Fibroblast of lung (primary cell): ENCODE measurements at regions not wholly inside any gene's neighbourhood (a gene's known extent, or its start where the extent isn't known, plus 50 kb on each side); places are given as distances from the start of the nearest gene placed in this dataset.

Experiments used
- DNase-seq, 2 donors: peaks; one replicate each; pipeline versions ENCODE4 v3.0.0 to v3.0.0-alpha.2; 2010; ENCODE audit warnings: low read depth in 2 of 2
- H2AFZ ChIP-seq: 2 replicates; pipeline ENCODE4 v1.5.1; 2012; ENCODE audit warnings: low read length, control low read depth, inconsistent platforms
- H3K27ac ChIP-seq: 2 replicates; pipeline ENCODE4 v1.5.1; 2011; ENCODE audit warnings: low read length, control low read depth; ENCODE audit not compliant: insufficient read depth
- H3K27me3 ChIP-seq: 2 replicates; pipeline ENCODE4 v1.5.1; 2011; ENCODE audit warnings: mild to moderate bottlenecking, low read length; ENCODE audit not compliant: control insufficient read depth, insufficient read depth
- H3K36me3 ChIP-seq: 2 replicates; pipeline ENCODE4 v1.5.1; 2011; ENCODE audit warnings: low read length; ENCODE audit not compliant: control insufficient read depth, insufficient read depth
- H3K4me1 ChIP-seq: 2 replicates; pipeline ENCODE4 v1.5.1; 2011; ENCODE audit warnings: low read length; ENCODE audit not compliant: control insufficient read depth, insufficient read depth; ENCODE audit errors: extremely low read depth
- H3K4me2 ChIP-seq: 2 replicates; pipeline ENCODE4 v1.5.1; 2011; ENCODE audit warnings: low read length, control low read depth; ENCODE audit not compliant: insufficient read depth; ENCODE audit errors: extremely low read depth
- H3K4me3 ChIP-seq, 4 experiments: fragments of 200-600 bp in 1 of 4; sonication (generic) in 1 of 4; replicated peaks in 1 of 4; 2 replicates each; pipeline ENCODE4 v1.5.1; 2011 to 2016; ENCODE audit warnings: low read length in 4 of 4, low read depth in 3 of 4, mild to moderate bottlenecking in 3 of 4, control low read depth in 2 of 4, inconsistent platforms in 1 of 4, mixed read lengths in 1 of 4; ENCODE audit not compliant: insufficient read depth in 1 of 4; ENCODE audit errors: control extremely low read depth in 1 of 4
- H3K79me2 ChIP-seq: 2 replicates; pipeline ENCODE4 v1.5.1; 2012; ENCODE audit warnings: mild to moderate bottlenecking, low read length, inconsistent platforms; ENCODE audit not compliant: control insufficient read depth, insufficient read depth
- H3K9ac ChIP-seq: 2 replicates; pipeline ENCODE4 v1.5.1; 2011; ENCODE audit warnings: mild to moderate bottlenecking, low read length, control low read depth; ENCODE audit not compliant: insufficient read depth
- H3K9me3 ChIP-seq: 2 replicates; pipeline ENCODE4 v1.5.1; 2012; ENCODE audit warnings: low read depth, low read length; ENCODE audit not compliant: control insufficient read depth, insufficient read depth
- H4K20me1 ChIP-seq: 2 replicates; pipeline ENCODE4 v1.5.1; 2011; ENCODE audit warnings: low read length; ENCODE audit not compliant: control insufficient read depth, insufficient read depth; ENCODE audit errors: extremely low read depth
- EZH2 ChIP-seq: IDR thresholded peaks from 2 replicates; pipeline ENCODE4 v1.5.1; 2012; ENCODE audit warnings: low read length, control low read depth, mild to moderate bottlenecking; ENCODE audit errors: missing control alignments
- TF ChIP-seq, protein P1 (sequence below), 2 donors: IDR thresholded peaks in 1 of 2; conservative IDR thresholded peaks in 1 of 2; 1 replicate in 1 of 2; 2 replicates in 1 of 2; pipeline ENCODE4 v1.5.1; 2011 to 2012; ENCODE audit warnings: low read length in 2 of 2, control low read depth in 1 of 2, inconsistent platforms in 1 of 2, low read depth in 1 of 2, mild to moderate bottlenecking in 1 of 2

DNA sequence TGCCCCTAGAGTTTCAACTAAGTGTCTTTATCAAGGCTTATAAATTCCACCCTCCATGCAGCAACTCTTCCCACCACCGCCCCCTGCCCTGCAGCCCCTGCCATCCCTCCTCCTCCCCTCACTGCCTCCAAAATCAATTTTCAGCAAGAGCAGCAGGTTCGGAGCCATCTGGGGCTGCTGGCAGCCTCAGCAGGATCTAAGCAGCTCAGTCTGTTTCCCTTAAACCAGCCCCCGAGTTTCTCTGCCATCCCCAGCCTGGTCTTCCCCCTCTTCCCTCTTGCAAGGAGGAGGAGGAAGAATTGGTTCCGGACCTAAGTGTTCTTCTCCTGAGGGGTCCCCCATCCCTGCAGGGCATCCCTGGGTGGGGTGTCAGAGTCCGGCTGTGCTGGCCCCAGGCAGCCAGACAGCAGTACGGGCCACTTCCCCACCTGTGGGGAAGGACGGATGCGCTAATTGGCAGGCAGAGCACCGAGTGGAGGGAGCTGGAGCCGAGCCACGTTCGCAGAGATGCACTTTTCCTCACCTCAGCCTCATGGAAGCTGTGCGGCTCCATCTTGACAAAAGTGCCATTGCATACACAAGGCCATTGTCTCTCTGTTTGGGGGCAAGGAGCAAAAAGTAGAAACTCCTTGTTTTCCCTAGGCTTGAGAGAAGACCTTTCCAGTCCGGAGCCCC is 189.3 kb downstream of the KCNA5 start:
- Histone ChIP-seq H4K20me1 (no peaks in the 10 kb centered on the region), H3K4me2 (no peak overlapping the region), H3K9ac (no peak overlapping the region), H3K27ac (no peak overlapping the region), H3K27me3 (no peaks in the 10 kb centered on the region), H3K36me3 (no peaks in the 10 kb centered on the region), H3K4me1 (no peaks in the 10 kb centered on the region), H3K4me3 (no peak overlapping the region), H3K9me3 (no peaks in the 10 kb centered on the region), H2AFZ (no peak overlapping the region), H3K79me2 (no peaks in the 10 kb centered on the region)
- no peak for DNase-seq
- TF ChIP-seq EZH2 = no peak

DNA sequence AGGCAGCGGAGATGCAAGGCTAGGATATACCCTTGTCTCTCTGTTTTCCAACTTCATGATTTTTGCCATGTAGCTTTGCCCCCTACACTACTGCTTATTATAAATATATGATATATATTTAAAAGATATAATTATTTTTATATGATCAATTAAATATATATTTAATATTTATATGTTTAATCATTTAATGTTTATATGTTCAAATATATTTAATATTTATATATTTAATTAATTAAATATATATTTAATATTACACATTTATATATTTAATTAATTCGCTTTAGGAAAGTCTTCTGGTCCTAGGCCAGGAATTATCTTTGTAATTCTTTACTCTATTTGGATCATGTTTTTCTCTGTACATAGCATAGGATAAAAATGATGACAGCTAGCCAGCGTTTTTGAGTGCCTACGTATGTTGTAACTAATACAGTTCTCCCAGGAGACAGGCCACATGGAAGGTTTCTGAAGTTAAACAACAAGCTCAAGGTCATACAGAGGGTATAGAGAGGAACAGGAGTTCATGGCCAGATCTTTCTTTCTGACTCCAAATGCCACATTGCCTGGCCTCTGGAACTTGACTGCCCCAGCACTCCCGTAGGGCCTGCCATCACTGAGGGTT is 192.5 kb downstream of the KCNA5 start:
- Histone ChIP-seq H3K79me2 (no peaks in the 10 kb centered on the region), H3K36me3 (no peaks in the 10 kb centered on the region), H3K4me3 (no peak overlapping the region), H3K4me2 (no peak overlapping the region), H3K27me3 (no peaks in the 10 kb centered on the region), H3K9me3 (no peaks in the 10 kb centered on the region), H4K20me1 (no peaks in the 10 kb centered on the region), H2AFZ (no peak overlapping the region), H3K4me1 (no peaks in the 10 kb centered on the region), H3K9ac (no peak overlapping the region), H3K27ac (no peak overlapping the region)
- DNase-seq = no peak
- TF ChIP-seq EZH2 = no peak
- TF ChIP-seq, protein P1, sequence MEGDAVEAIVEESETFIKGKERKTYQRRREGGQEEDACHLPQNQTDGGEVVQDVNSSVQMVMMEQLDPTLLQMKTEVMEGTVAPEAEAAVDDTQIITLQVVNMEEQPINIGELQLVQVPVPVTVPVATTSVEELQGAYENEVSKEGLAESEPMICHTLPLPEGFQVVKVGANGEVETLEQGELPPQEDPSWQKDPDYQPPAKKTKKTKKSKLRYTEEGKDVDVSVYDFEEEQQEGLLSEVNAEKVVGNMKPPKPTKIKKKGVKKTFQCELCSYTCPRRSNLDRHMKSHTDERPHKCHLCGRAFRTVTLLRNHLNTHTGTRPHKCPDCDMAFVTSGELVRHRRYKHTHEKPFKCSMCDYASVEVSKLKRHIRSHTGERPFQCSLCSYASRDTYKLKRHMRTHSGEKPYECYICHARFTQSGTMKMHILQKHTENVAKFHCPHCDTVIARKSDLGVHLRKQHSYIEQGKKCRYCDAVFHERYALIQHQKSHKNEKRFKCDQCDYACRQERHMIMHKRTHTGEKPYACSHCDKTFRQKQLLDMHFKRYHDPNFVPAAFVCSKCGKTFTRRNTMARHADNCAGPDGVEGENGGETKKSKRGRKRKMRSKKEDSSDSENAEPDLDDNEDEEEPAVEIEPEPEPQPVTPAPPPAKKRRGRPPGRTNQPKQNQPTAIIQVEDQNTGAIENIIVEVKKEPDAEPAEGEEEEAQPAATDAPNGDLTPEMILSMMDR (conservative IDR thresholded peaks at IDR 0.05 in 1 of 2, IDR thresholded peaks at IDR 0.05 in 1 of 2; ENCODE audit: low read depth in 1 of 2, low read length in 2 of 2) = no peak

DNA sequence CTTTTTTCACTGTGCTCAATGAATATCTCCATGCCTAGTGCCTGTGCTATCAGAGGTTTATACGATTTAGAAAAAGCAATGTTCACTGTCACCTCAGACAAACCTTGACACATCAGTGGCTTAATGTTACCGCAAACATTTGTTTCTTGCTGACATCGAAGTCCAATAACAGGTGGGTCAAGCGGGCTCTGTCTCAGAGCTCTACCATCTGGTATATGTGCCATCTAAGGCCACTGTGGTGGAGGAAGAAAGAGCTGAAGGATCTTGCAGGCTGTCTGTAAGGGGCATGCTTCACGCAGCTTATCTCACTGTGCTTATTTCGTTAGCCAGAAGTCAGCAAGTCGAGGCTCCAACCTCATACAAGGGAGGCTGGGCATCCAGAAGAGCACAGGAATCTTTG is 189.5 kb upstream of the NTF3 start:
- H3K4me1 ChIP-seq = no peaks in the 10 kb centered on the region
- H3K27ac ChIP-seq = no peak overlapping the region
- no peaks in the 10 kb centered on the region for H3K36me3 ChIP-seq
- no peak for TF ChIP-seq EZH2
- TF ChIP-seq, protein P1 (conservative IDR thresholded peaks at IDR 0.05 in 1 of 2, IDR thresholded peaks at IDR 0.05 in 1 of 2; ENCODE audit: low read depth in 1 of 2, low read length in 2 of 2) = no peak
- H3K9me3 ChIP-seq = no peaks in the 10 kb centered on the region
- H3K4me3 ChIP-seq = no peak overlapping the region
- no peaks in the 10 kb centered on the region for H3K79me2 ChIP-seq
- H3K4me2 ChIP-seq = no peak overlapping the region
- no peaks in the 10 kb centered on the region for H4K20me1 ChIP-seq
- no peak overlapping the region for H3K9ac ChIP-seq
- no peak for DNase-seq
- no peaks in the 10 kb centered on the region for H3K27me3 ChIP-seq
- H2AFZ ChIP-seq = no peak overlapping the region
